H1 (cell line): ENCODE measurements at regions not wholly inside any gene's neighbourhood (a gene's known extent, or its start where the extent isn't known, plus 50 kb on each side); places are given as distances from the start of the nearest gene placed in this dataset.

Source experiments
- CTCF ChIA-PET: fragments of 300-600 bp; sonication (Branson Sonifier 250); formaldehyde crosslinking; loops from one replicate; lab custom pipeline; 2021; ENCODE audit not compliant: partially characterized antibody; lab: Charles Lee
- POLR2A ChIA-PET: fragments of 300-600 bp; sonication (Branson Sonifier 250); formaldehyde crosslinking; loops from one replicate; lab custom pipeline; 2021; ENCODE audit warnings: inconsistent platforms; ENCODE audit not compliant: partially characterized antibody; lab: Charles Lee
- DNase-seq, 2 experiments: peaks; one replicate each; pipeline versions ENCODE4 v3.0.0 to v3.0.0-alpha.2; 2010 to 2022; ENCODE audit warnings: low spot score in 2 of 2, low read depth in 1 of 2, mixed read lengths in 1 of 2
- FAIRE-seq: peaks from 2 replicates; lab custom pipeline; 2011; peaks lifted over from hg19 to GRCh38; lab: Jason Lieb, UNC
- H2AFZ ChIP-seq: 2 replicates; pipeline ENCODE4 v1.8.1; 2012; ENCODE audit warnings: low read length, inconsistent platforms
- H2AK5ac ChIP-seq: 2 replicates; pipeline ENCODE4 v1.6.1; 2013; ENCODE audit warnings: low read depth, low read length
- H2BK120ac ChIP-seq: replicated peaks from 2 replicates; pipeline ENCODE3; 2013; ENCODE audit warnings: low read depth, low read length, inconsistent platforms
- H2BK12ac ChIP-seq: 2 replicates; pipeline ENCODE4 v1.6.1; 2013; ENCODE audit warnings: low read depth, low read length
- H2BK15ac ChIP-seq: 2 replicates; pipeline ENCODE4 v1.6.1; 2013; ENCODE audit warnings: low read length
- H2BK20ac ChIP-seq: 2 replicates; pipeline ENCODE4 v1.6.1; 2013; ENCODE audit warnings: low read length
- H2BK5ac ChIP-seq: 2 replicates; pipeline ENCODE4 v1.6.1; 2013; ENCODE audit warnings: low read depth, low read length
- H3K14ac ChIP-seq: 2 replicates; pipeline ENCODE4 v1.6.1; 2013; ENCODE audit warnings: inconsistent platforms; ENCODE audit not compliant: insufficient read length
- H3K18ac ChIP-seq: 2 replicates; pipeline ENCODE4 v1.6.1; 2013; ENCODE audit warnings: low read length; ENCODE audit errors: extremely low read depth
- H3K23ac ChIP-seq: 2 replicates; pipeline ENCODE4 v1.6.1; 2013; ENCODE audit warnings: inconsistent platforms; ENCODE audit not compliant: insufficient read length
- H3K23me2 ChIP-seq: 2 replicates; pipeline ENCODE4 v1.6.1; 2013; ENCODE audit warnings: low read depth, low read length
- H3K27ac ChIP-seq: 2 replicates; pipeline ENCODE4 v1.6.1; 2011; ENCODE audit warnings: low read depth, low read length, inconsistent platforms
- H3K27me3 ChIP-seq, 4 experiments: replicated peaks in 1 of 4; 1 replicate in 1 of 4; 2 replicates in 3 of 4; pipeline versions ENCODE4 v1.6.1 to v1.8.1; 2011 to 2013; ENCODE audit warnings: low read length in 3 of 4, mild to moderate bottlenecking in 3 of 4, inconsistent platforms in 2 of 4, mixed read lengths in 2 of 4, moderate library complexity in 1 of 4; ENCODE audit not compliant: control insufficient read depth in 3 of 4, insufficient read depth in 3 of 4; ENCODE audit errors: extremely low read depth in 1 of 4
- H3K36me3 ChIP-seq, 4 experiments: 2 replicates each; pipeline versions ENCODE4 v1.6.1 to v1.8.1; 2011 to 2013; ENCODE audit warnings: mild to moderate bottlenecking in 4 of 4, low read length in 3 of 4, moderate library complexity in 2 of 4, control low read depth in 1 of 4, inconsistent platforms in 1 of 4; ENCODE audit not compliant: insufficient read depth in 4 of 4, control insufficient read depth in 2 of 4
- H3K4ac ChIP-seq: replicated peaks from 2 replicates; pipeline ENCODE3; 2013; ENCODE audit warnings: low read length, low read depth, mixed read lengths, inconsistent platforms; ENCODE audit not compliant: insufficient read length
- H3K4me1 ChIP-seq, 4 experiments: replicated peaks in 1 of 4; 1 replicate in 1 of 4; 2 replicates in 3 of 4; pipeline versions ENCODE4 v1.6.1 to v1.8.1; 2011 to 2013; ENCODE audit warnings: low read length in 3 of 4, inconsistent platforms in 2 of 4, mixed read lengths in 1 of 4; ENCODE audit not compliant: insufficient read depth in 4 of 4, control insufficient read depth in 3 of 4
- H3K4me2 ChIP-seq, 2 experiments: 2 replicates each; pipeline versions ENCODE4 v1.6.1 to v1.8.1; 2011 to 2013; ENCODE audit warnings: low read depth in 2 of 2, low read length in 2 of 2, control low read depth in 1 of 2, inconsistent platforms in 1 of 2, mild to moderate bottlenecking in 1 of 2; ENCODE audit not compliant: insufficient read depth in 1 of 2
- H3K4me3 ChIP-seq, 4 experiments: fragments of 200-600, 300-600 bp in 1 of 4; sonication (generic), shearing (Covaris generic), sonication (Bioruptor Twin) in 1 of 4; 2 replicates each; pipeline versions ENCODE4 v1.5.1 to v1.8.1; 2011 to 2016; ENCODE audit warnings: low read length in 4 of 4, low read depth in 3 of 4, control low read depth in 2 of 4, inconsistent platforms in 2 of 4, mild to moderate bottlenecking in 2 of 4, mixed read lengths in 1 of 4, moderate library complexity in 1 of 4; ENCODE audit not compliant: insufficient read depth in 2 of 4; ENCODE audit errors: extremely low read depth in 1 of 4
- H3K56ac ChIP-seq: replicated peaks from 2 replicates; pipeline ENCODE3; 2013; ENCODE audit warnings: low read depth, mild to moderate bottlenecking, mixed read lengths, low read length, inconsistent platforms; ENCODE audit not compliant: insufficient read length
- H3K79me1 ChIP-seq: 2 replicates; pipeline ENCODE4 v1.6.1; 2013; ENCODE audit warnings: low read depth, low read length, control low read depth
- H3K79me2 ChIP-seq, 2 experiments: 2 replicates each; pipeline versions ENCODE4 v1.6.1 to v1.8.1; 2012 to 2013; ENCODE audit warnings: low read length in 2 of 2, mild to moderate bottlenecking in 2 of 2, inconsistent platforms in 1 of 2; ENCODE audit not compliant: insufficient read depth in 2 of 2, control insufficient read depth in 1 of 2
- H3K9ac ChIP-seq, 4 experiments: replicated peaks in 1 of 4; 1 replicate in 1 of 4; 2 replicates in 3 of 4; pipeline versions ENCODE4 v1.6.1 to v1.8.1; 2011 to 2013; ENCODE audit warnings: low read depth in 3 of 4, low read length in 3 of 4, control low read depth in 2 of 4, mild to moderate bottlenecking in 2 of 4, moderate library complexity in 2 of 4, inconsistent platforms in 1 of 4; ENCODE audit errors: extremely low read depth in 1 of 4
- H3K9me3 ChIP-seq, 2 experiments: 2 replicates each; pipeline versions ENCODE4 v1.6.1 to v1.8.1; 2012 to 2013; ENCODE audit warnings: mild to moderate bottlenecking in 2 of 2, moderate library complexity in 2 of 2, control low read depth in 1 of 2, inconsistent platforms in 1 of 2, low read depth in 1 of 2, low read length in 1 of 2, mixed read lengths in 1 of 2; ENCODE audit not compliant: insufficient read depth in 2 of 2
- H4K20me1 ChIP-seq, 2 experiments: replicated peaks in 1 of 2; 2 replicates each; pipeline versions ENCODE3 to v1.8.1; 2011 to 2013; ENCODE audit warnings: inconsistent platforms in 2 of 2, low read length in 2 of 2, mild to moderate bottlenecking in 1 of 2; ENCODE audit not compliant: insufficient read depth in 2 of 2, control insufficient read depth in 1 of 2
- H4K5ac ChIP-seq: 2 replicates; pipeline ENCODE4 v1.6.1; 2013; ENCODE audit warnings: low read length, low read depth, mixed read lengths, inconsistent platforms; ENCODE audit not compliant: insufficient read length
- H4K8ac ChIP-seq: 2 replicates; pipeline ENCODE4 v1.8.0; 2013; ENCODE audit warnings: mild to moderate bottlenecking, moderate library complexity, low read length, inconsistent platforms; ENCODE audit not compliant: insufficient read depth; ENCODE audit errors: extremely low read depth
- H4K91ac ChIP-seq: replicated peaks from 2 replicates; pipeline ENCODE3; 2013; ENCODE audit warnings: low read length, mixed read lengths, inconsistent platforms; ENCODE audit not compliant: insufficient read length
- PHF8 ChIP-seq: fragments of 200-600 bp; sonication (generic); conservative IDR thresholded peaks from 2 replicates; pipeline ENCODE4 v1.7.1; 2012; ENCODE audit warnings: low read depth, mild to moderate bottlenecking, inconsistent platforms, low read length, moderate library complexity
- TAF7 ChIP-seq: optimal IDR thresholded peaks from 2 replicates; pipeline ENCODE3; 2011; ENCODE audit warnings: low read depth, mild to moderate bottlenecking, inconsistent platforms, low read length, moderate library complexity, borderline replicate concordance
- WGBS, 2 experiments: shearing (Covaris generic) in 1 of 2; methylation state at CpG; one replicate each; pipeline versions ENCODE4 v1.1.6 to v1.1.7; 2013 to 2015; ENCODE audit warnings: low lambda C conversion rate in 2 of 2, mixed read lengths in 2 of 2, inconsistent platforms in 1 of 2, low coverage in 1 of 2, missing lambda C conversion rate in 1 of 2; ENCODE audit not compliant: insufficient replicate concordance in 2 of 2, insufficient coverage in 1 of 2, insufficient read length in 1 of 2; ENCODE audit errors: extremely low coverage in 1 of 2, missing lambda C conversion rate in 1 of 2; 5-methylcytosine and 5-hydroxymethylcytosine counted together

DNA sequence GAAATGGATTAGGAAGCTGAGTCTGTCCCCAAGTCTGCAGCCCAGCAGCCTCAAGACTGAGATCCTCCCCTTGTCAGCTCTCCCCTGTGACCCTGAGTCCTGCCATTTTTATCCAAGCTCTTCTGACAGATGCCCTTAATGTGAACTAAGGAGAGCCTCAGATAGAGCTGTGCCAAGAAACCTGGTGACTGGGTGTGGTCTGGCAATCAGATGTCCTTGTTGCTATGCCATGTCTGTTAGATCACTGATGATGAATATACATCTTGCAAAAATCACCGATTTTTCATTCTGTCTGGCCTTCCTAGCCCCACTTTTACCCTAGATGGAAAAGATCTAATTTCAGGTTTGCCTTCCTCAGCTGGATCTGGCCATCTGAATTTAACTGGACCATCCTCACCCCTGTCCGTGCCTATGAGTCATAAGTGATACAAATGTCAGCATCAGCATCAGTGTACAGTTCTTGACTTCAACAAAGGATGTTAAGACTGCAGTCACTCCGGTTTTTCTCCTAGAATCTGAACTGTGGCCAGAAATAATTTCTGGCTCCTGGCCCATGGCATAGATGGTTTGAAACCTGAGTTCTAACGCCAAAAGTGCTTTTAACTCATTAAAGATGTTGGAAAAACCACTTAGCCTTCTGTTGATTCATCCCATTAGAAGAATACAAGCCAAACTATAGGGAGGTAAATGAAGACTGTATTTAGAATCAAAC, 61.2 kb upstream of the GRIP1 start:
- no peak for TF ChIP-seq TAF7
- TF ChIP-seq PHF8 = no peak
- no peak overlapping the region for H3K56ac ChIP-seq
- H2BK20ac ChIP-seq = no peak overlapping the region
- no peak overlapping the region for H3K14ac ChIP-seq
- H2BK15ac ChIP-seq = no peak overlapping the region
- no peak overlapping the region for H2BK120ac ChIP-seq
- H3K9ac ChIP-seq = no peak overlapping the region
- H2BK5ac ChIP-seq = no peak overlapping the region
- no peaks in the 10 kb centered on the region for H4K20me1 ChIP-seq
- H2BK12ac ChIP-seq = no peak overlapping the region
- no peak overlapping the region for H4K5ac ChIP-seq
- DNase-seq (no peak), FAIRE-seq (no peak)
- H3K79me2 ChIP-seq = no peaks in the 10 kb centered on the region
- ChIA-PET POLR2A (interaction anchor here (1.2 kb wide), 1 partner anchor 529 kb away, joined by 4 read pairs; the partner anchor contains the start of gene CAND1), CTCF (no interaction called here)
- no peaks in the 10 kb centered on the region for H3K9me3 ChIP-seq
- H2AFZ ChIP-seq = no peak overlapping the region
- WGBS, 2 experiments = 83% methylated on average over 4 of the region's 4 CpGs; no CpG with 5 or more reads in 1 of the 2 experiments
- no peak overlapping the region for H3K4ac ChIP-seq
- H3K36me3 ChIP-seq = no peaks in the 10 kb centered on the region
- H4K8ac ChIP-seq = no peak overlapping the region
- H3K23me2 ChIP-seq = no peaks in the 10 kb centered on the region
- no peak overlapping the region for H3K4me2 ChIP-seq
- peaks cover 0 to 1% (median 0%) of the 10 kb centered on the region in 4 experiments; a peak in 1 of 7 replicates for H3K27me3 ChIP-seq
- H3K79me1 ChIP-seq = no peaks in the 10 kb centered on the region
- no peak overlapping the region for H3K4me3 ChIP-seq
- H2AK5ac ChIP-seq = no peak overlapping the region
- H3K18ac ChIP-seq = no peak overlapping the region
- no peak overlapping the region for H3K27ac ChIP-seq
- H4K91ac ChIP-seq = no peak overlapping the region
- H3K23ac ChIP-seq = no peak overlapping the region
- no peaks in the 10 kb centered on the region for H3K4me1 ChIP-seq
